Astrocyte of the cerebellum (primary cell): ENCODE measurements at regions not wholly inside any gene's neighbourhood (a gene's known extent, or its start where the extent isn't known, plus 50 kb on each side); places are given as distances from the start of the nearest gene placed in this dataset.

ENCODE experiments used
- DNase-seq: peaks from one replicate; pipeline ENCODE4 v3.0.0-alpha.2; 2011; ENCODE audit warnings: low read depth
- H3K4me3 ChIP-seq: 2 replicates; pipeline ENCODE4 v1.5.1; 2011; ENCODE audit warnings: mild to moderate bottlenecking, low read depth, low read length, moderate library complexity
- CTCF ChIP-seq: IDR thresholded peaks from 2 replicates; pipeline ENCODE4 v1.5.1; 2012; ENCODE audit warnings: low read length, low read depth, moderate library complexity, mild to moderate bottlenecking; ENCODE audit errors: missing control alignments
- in situ Hi-C: cut with HindIII; loops from 2 replicates; pipeline ENCODE4 v1.10.0; 2017; ENCODE audit warnings: low sequenced_read_pairs

- TF ChIP-seq CTCF, result no peak
- H3K4me3 ChIP-seq, result no peak overlapping the region
- in situ Hi-C loops, result no loop called here
- no peak for DNase-seq
These were observed 100.0 kb upstream of the CNR1 start for GRCh38 chr6:88266126-88266525.

- no peak for DNase-seq
These were observed 97.4 kb upstream of the CNR1 start for GRCh38 chr6:88263591-88263990.

GRCh38 chr6:88262332-88262731, 96.2 kb upstream of the CNR1 start:
- in situ Hi-C loops, result no loop called here
- no peak overlapping the region for H3K4me3 ChIP-seq
- DNase-seq, result no peak
- TF ChIP-seq CTCF, result no peak

More at GRCh38 chr6:88263591-88263990, 97.4 kb upstream of the CNR1 start:
- no peak overlapping the region for H3K4me3 ChIP-seq
- in situ Hi-C loops, result no loop called here
- TF ChIP-seq CTCF, result no peak

GRCh38 chr6:88251301-88251700, 85.2 kb upstream of the CNR1 start:
- H3K4me3 ChIP-seq, result no peak overlapping the region
- in situ Hi-C loops, result no loop called here
- no peak for TF ChIP-seq CTCF
- DNase-seq, result no peak

GRCh38 chr6:88248709-88249321, 82.7 kb upstream of the CNR1 start:
- no peak for DNase-seq
- TF ChIP-seq CTCF, result no peak
- in situ Hi-C loops, result no loop called here
- H3K4me3 ChIP-seq, result no peak overlapping the region

GRCh38 chr6:88246654-88247053, 80.5 kb upstream of the CNR1 start:
- no peak for DNase-seq

More at GRCh38 chr6:88246654-88247053, 80.5 kb upstream of the CNR1 start:
- TF ChIP-seq CTCF, result no peak
- no peak overlapping the region for H3K4me3 ChIP-seq
- in situ Hi-C loops, result no loop called here
